Stimulated activated CD8-positive, alpha-beta memory T cell treated with anti-CD3 and anti-CD28 coated beads, Interleukin-12 subunit alpha, Interleukin-12 subunit beta, amount 100 ng/mL, for 1 hour (primary cell): ENCODE measurements at regions not wholly inside any gene's neighbourhood (a gene's known extent, or its start where the extent isn't known, plus 50 kb on each side); places are given as distances from the start of the nearest gene placed in this dataset.
"Not testable (repeated sequence)": the region's sequence is repeated elsewhere in the genome, so short reads cannot be mapped to it uniquely, and the experiment has no call there.

Source experiments
- DNase-seq: peaks from one replicate; pipeline ENCODE4 v3.0.0-alpha.2; 2020; ENCODE audit warnings: low read depth

DNA sequence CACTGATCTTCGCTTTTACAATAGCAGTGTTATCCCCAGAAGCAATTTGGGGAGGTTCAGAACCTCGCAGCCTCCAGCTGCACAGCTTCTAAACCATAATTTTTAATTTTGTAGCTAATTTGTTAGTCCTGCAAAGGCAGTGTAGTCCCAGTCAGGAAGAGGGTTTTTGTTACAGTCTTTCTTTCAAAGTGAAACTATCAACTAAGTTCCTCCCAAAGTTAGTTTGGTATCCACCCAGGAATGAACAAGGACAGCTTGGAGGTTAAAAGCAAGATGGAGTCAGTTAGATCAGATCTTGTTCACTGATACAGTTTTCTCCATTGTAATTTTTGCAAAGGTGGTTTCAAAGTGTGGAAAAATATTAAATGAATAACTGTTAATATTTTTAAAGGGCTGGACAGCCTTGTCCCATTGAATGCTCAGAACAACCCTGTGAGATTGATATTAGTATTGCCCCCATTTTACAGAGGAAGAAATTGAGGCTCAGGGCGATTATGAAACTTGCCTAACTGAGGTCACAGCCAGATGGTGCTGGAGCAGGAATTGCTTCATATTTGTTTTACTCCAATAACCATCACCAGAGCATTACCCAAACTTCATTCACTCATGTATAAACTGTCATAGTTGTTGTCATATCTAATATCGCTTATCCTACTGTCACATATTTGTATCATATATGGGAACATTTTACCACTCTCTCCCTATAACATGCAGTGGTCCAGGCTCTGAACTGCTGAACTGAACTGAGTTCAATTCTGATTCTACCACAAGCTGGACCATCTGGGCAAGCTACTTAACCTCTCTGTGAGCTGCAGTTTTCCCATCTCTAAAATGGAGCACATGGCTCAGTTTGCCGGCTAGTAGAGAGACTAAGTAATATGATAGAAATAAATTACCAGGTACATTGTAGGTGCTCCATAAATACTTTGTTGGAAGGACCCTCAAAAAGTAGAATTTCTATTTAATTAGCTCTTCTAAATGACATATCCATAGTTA lies 213.8 kb downstream of the BCAS1 start:
- no peak for DNase-seq

GRCh38 chr20:53855733-53856132 lies 214.7 kb downstream of the BCAS1 start:
- no peak for DNase-seq

DNA sequence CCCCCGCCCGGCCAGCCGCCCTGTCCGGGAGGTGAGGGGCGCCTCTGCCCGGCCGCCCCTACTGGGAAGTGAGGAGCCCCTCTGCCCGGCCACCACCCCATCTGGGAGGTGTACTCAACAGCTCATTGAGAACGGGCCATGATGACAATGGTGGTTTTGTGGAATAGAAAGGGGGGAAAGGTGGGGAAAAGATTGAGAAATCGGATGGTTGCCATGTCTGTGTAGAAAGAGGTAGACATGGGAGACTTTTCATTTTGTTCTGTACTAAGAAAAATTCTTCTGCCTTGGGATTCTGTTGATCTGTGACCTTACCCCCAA lies 215.8 kb downstream of the BCAS1 start:
- DNase-seq, result not testable (repeated sequence)

DNA sequence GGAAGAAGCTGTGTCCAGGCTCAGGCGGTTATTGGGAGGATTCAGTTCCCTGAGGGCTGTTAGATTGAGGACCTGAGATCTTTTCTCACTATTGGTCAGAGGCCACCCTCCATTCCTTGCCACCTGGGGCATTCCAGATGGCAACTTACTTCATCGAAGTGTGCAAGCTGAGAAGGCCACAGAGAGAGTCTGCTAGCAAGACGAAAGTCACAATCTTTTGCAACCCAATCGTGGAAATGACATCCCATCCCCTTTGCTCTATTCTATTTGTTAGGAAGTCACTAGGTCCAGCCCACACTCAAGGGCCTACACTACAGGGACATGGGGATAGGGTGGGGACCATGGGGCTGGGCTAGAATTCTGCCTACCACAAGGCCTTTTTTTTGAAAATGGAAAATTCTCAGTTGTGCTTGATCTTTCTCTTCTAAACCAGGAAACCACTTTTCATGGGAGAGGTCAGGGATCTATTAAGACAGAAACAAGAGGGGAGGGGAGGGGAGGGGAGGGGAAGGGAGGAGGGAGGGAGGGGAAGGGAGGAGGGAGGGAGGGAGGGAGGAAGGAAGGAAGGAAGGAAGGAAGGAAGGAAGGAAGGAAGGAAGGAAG lies 217.2 kb downstream of the BCAS1 start:
- DNase-seq, result no peak

GRCh38 chr20:53852691-53853090 lies 217.7 kb downstream of the BCAS1 start:
- no peak for DNase-seq

GRCh38 chr20:53852014-53852413 lies 218.4 kb downstream of the BCAS1 start:
- no peak for DNase-seq

DNA sequence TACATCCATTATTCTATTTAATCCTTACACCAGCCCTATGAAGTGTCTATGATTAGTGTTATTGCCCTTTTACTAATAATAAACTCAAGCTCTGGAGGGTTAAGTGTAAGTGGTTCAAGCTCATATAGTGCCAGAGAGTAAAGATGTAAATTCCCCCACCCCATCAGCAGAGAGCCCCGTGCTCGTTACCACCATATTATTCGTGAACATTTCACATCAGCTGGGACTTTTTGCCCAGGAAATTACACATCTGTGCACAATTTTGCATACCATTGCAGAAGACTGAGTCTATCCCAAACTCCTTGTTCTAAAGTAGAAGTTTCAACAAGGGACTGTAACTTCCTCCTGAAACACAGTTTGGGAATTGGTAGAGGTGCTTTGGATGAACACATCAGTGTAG lies 220.1 kb downstream of the BCAS1 start:
- DNase-seq, result no peak

DNA sequence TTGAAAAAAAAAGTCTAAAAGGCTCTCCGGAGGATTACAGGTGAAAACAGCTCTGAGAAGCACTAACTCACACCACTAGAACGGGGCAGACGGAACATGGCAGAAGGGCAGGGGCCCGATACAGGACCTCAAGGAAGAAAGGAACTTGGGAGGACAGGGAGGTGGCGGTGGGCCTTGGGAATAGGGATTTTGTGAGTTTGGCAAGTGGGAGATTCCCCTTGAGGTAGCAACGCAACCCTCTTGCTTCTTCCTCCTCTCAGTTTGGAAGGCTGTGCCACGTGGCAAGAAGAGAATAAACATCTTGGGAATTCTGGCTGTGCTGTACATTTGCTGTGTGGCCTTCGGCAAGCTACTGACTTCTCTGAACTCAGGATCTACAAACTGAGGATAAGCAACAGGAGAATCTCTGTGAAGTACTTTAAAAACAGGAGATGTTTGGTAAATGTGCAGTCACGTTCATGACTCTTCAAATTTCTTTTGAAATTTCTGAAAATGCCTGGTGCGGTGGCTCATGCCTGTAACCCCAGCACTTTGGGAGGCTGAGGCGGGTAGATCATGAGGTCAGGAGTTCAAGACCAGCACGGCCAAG lies 220.8 kb downstream of the BCAS1 start:
- DNase-seq, result no peak

- no peak for DNase-seq
These were observed 222.1 kb downstream of the BCAS1 start for GRCh38 chr20:53848304-53848703.

DNA sequence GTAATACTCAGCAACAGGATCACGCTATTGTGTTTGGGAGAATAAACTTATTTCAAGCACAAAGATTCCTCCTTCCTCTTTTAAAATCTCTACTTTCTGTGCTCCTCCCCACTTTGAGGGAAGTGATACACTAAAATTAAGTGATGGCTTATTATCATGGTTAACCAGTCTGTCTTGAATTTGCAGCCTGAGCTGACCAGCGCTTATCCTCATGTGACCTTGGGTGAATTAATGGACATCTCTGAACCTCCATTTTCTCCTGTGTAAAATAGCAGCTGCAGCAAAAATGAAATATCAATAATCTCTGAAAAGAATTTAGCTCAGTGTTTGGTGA lies 222.6 kb downstream of the BCAS1 start:
- no peak for DNase-seq

GRCh38 chr20:53847139-53847836 lies 223.1 kb downstream of the BCAS1 start:
- DNase-seq, result no peak

DNA sequence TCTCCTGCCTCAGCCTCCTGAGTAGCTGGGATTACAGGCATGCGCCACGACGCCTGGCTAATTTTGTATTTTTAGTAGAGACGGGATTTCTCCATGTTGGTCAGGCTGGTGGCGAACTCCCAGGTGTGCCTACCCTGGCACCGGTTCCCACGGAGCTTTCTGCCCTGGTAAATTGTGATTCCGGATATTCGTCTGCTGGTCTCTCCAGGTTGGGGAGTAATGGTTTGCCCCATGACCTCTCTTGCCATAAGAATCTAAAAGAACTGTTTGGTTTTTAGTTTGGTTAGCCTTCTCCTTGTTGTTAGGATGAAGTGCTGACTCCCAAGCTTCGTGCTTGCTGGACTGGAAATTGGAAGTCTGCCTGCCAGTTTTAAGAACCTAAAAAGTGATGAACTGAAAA lies 223.8 kb downstream of the BCAS1 start:
- DNase-seq, result no peak

DNA sequence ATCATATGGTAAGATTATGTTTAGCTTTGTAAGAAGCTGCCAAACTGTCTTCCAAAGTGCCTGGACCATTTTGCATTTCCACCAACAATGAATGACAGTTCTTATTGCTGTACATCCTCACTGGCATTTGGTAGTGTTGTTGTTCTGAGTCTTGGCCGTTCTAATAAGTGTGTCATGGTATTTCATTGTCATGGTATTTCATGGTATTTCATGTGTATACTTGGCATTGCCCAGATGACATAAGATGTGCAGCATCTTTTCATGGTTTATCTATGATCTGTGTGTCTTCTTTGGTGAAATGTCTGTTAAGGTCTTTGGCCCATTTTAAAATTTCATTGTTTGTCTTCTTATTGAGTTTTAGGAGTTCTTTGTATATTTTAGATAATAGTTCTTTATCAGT lies 224.4 kb downstream of the BCAS1 start:
- no peak for DNase-seq

GRCh38 chr20:53844259-53844658 lies 226.1 kb downstream of the BCAS1 start:
- DNase-seq, result no peak

GRCh38 chr20:53843645-53844044 lies 226.7 kb downstream of the BCAS1 start:
- no peak for DNase-seq

- no peak for DNase-seq
These were observed 227.9 kb downstream of the BCAS1 start for GRCh38 chr20:53842301-53843099.

DNA sequence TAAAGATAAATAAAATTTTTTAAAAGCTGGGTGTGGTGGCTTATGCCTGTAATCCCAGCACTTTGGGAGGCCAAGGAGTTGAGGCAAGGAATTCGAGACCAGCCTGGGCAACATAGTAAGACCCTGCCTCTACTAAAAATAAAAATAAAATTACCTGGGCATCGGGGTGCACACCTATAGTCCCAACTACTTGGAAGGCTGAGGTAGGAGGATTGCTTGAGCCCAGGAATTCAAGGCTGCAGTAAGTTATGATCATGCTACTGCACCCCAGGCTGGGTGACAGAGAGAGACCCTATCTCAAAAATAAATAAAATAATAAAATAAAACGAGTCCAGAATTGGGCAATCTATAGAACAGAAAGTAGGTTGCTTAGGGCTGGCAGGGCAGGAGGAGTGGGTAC lies 228.7 kb downstream of the BCAS1 start:
- DNase-seq, result no peak

GRCh38 chr20:53840532-53840931 lies 229.9 kb downstream of the BCAS1 start:
- no peak for DNase-seq

- peak; percentile 30 for DNase-seq
These were observed 230.8 kb downstream of the BCAS1 start for GRCh38 chr20:53839423-53840176.

- no peak for DNase-seq
These were observed 232.0 kb downstream of the BCAS1 start for GRCh38 chr20:53838311-53838868.
